Peyer's patch (tissue), 4 donors: ENCODE measurements at regions not wholly inside any gene's neighbourhood (a gene's known extent, or its start where the extent isn't known, plus 50 kb on each side); places are given as distances from the start of the nearest gene placed in this dataset.

Experiments
- DNase-seq, 3 donors: peaks; one replicate each; pipeline ENCODE4 v3.0.0-alpha.2; 2017 to 2019
- H3K27ac ChIP-seq, 4 donors: fragments of 200-600 bp; sonication (generic); one replicate each; pipeline ENCODE4 v1.5.1; 2016 to 2019
- H3K27me3 ChIP-seq, 2 donors: fragments of 200-600 bp; sonication (generic); one replicate each; pipeline ENCODE4 v1.5.1; 2019
- H3K36me3 ChIP-seq, 3 donors: fragments of 200-600 bp; sonication (generic); one replicate each; pipeline ENCODE4 v1.5.1; 2016 to 2019
- H3K4me1 ChIP-seq, 4 donors: fragments of 200-600 bp; sonication (generic); one replicate each; pipeline ENCODE4 v1.5.1; 2016 to 2019
- H3K4me3 ChIP-seq, 4 donors: fragments of 200-600 bp; sonication (generic); 1 replicate in 3 of 4; 2 replicates in 1 of 4; pipeline ENCODE4 v1.5.1; 2016 to 2019; ENCODE audit warnings: mild to moderate bottlenecking in 1 of 4
- H3K9me3 ChIP-seq, 4 donors: fragments of 200-600 bp; sonication (generic); one replicate each; pipeline ENCODE4 v1.5.1; 2016 to 2019; ENCODE audit warnings: mild to moderate bottlenecking in 1 of 4
- CTCF ChIP-seq, 6 experiments: fragments of 450-650 bp in 4 of 6; fragments of 200-600 bp in 2 of 6; sonication (generic) in 1 of 6; IDR thresholded peaks; one replicate each; pipeline ENCODE4 v1.5.1; 2017 to 2019; ENCODE audit warnings: antibody characterized with exemption in 6 of 6, mild to moderate bottlenecking in 3 of 6, moderate library complexity in 1 of 6
- POLR2A ChIP-seq, 2 donors: fragments of 450-650 bp; IDR thresholded peaks; one replicate each; pipeline ENCODE4 v1.5.1; 2017; ENCODE audit warnings: antibody characterized with exemption in 2 of 2, mild to moderate bottlenecking in 2 of 2, moderate library complexity in 2 of 2

GRCh38 chr1:191608367-191608766, 549.9 kb upstream of the RGS18 start:
- no peak for DNase-seq
- no peaks in the 10 kb centered on the region for H3K9me3 ChIP-seq
- H3K27me3 ChIP-seq, result no peaks in the 10 kb centered on the region
- no peak for TF ChIP-seq POLR2A (IDR thresholded peaks at IDR 0.05)
- no peaks in the 10 kb centered on the region for H3K4me1 ChIP-seq
- H3K36me3 ChIP-seq, result no peaks in the 10 kb centered on the region
- H3K4me3 ChIP-seq, result no peak overlapping the region
- no peak overlapping the region for H3K27ac ChIP-seq

- DNase-seq, result no peak
- no peak overlapping the region for H3K4me3 ChIP-seq
- H3K36me3 ChIP-seq, result no peaks in the 10 kb centered on the region
- no peaks in the 10 kb centered on the region for H3K27me3 ChIP-seq
- H3K4me1 ChIP-seq, result no peaks in the 10 kb centered on the region
- H3K27ac ChIP-seq, result no peak overlapping the region
- TF ChIP-seq POLR2A (IDR thresholded peaks at IDR 0.05), result no peak
- TF ChIP-seq CTCF (IDR thresholded peaks at IDR 0.05), result no peak
- H3K9me3 ChIP-seq, result no peaks in the 10 kb centered on the region
These were observed 549.0 kb upstream of the RGS18 start for GRCh38 chr1:191609305-191609704.

- Histone ChIP-seq H3K4me3 (no peak overlapping the region), H3K9me3 (no peaks in the 10 kb centered on the region), H3K27me3 (no peaks in the 10 kb centered on the region), H3K36me3 (no peaks in the 10 kb centered on the region), H3K27ac (no peak overlapping the region), H3K4me1 (no peaks in the 10 kb centered on the region)
- TF ChIP-seq CTCF (IDR thresholded peaks at IDR 0.05) (no peak), POLR2A (IDR thresholded peaks at IDR 0.05) (no peak)
- DNase-seq, result no peak
These were observed 543.0 kb upstream of the RGS18 start for GRCh38 chr1:191615101-191615821.

DNA sequence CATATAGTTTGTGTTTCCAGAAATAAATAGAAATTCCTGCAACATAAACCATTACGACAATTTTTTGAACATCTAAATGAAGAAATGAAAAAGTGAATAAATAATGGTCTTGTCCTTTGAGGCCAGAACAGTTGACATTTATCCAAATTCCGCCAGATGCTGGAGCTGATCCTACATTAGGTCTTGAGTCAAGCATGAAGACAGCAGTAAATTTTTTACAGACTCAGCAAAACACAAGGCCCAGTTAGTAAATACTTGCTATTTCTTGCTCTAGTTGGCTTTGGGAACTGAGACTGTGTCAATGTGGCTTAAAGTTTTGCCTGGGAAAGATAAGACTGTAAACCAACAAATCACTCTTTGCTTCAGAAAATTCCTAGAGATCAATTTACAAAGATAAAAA, 540.1 kb upstream of the RGS18 start:
- Histone ChIP-seq H3K27me3 (no peaks in the 10 kb centered on the region), H3K36me3 (no peaks in the 10 kb centered on the region), H3K9me3 (no peaks in the 10 kb centered on the region), H3K27ac (no peak overlapping the region), H3K4me1 (no peaks in the 10 kb centered on the region), H3K4me3 (no peak overlapping the region)
- DNase-seq, result no peak
- TF ChIP-seq POLR2A (IDR thresholded peaks at IDR 0.05), result no peak
- TF ChIP-seq CTCF (IDR thresholded peaks at IDR 0.05), result no peak

DNA sequence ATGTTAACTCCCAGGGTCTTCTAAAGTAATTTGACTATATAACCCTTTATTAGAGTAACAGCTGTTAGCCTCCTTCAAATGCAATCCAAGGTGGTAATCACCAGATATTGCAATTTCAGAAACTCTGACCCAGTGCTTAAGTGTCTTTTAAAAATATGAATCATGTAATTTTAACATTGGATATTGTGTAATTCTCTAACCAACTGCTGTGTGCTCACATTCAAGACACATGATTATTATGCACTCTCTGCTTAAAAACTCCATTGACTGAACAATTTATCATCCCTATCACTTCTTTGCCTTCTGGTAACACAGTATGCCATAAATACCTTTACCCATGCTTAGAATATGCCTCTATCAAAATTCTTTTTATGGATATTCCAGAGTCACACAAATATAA, 537.4 kb upstream of the RGS18 start:
- Histone ChIP-seq H3K4me1 (no peaks in the 10 kb centered on the region), H3K27me3 (no peaks in the 10 kb centered on the region), H3K27ac (no peak overlapping the region), H3K36me3 (no peaks in the 10 kb centered on the region), H3K4me3 (no peak overlapping the region), H3K9me3 (no peaks in the 10 kb centered on the region)
- TF ChIP-seq CTCF (IDR thresholded peaks at IDR 0.05) (no peak), POLR2A (IDR thresholded peaks at IDR 0.05) (no peak)
- no peak for DNase-seq

DNA sequence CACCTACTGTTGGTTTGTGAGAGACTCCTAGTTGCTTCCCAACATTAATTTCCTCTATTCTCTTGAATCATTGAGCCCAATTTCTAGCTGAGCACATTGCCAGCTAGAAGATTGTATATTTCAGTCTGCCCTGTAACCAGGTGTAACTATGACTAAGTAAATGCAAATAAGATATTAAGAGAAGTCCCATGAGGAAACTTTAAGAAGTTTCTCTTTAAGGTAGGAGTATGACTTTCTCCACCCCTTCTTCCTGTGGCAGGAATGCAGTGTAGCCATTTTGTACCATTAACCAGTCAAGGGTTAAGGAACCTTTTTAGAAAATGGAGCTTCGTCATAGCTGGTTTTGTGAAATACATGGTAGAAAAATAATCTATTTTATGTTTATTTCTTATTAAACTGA, 534.2 kb upstream of the RGS18 start:
- no peak for TF ChIP-seq CTCF (IDR thresholded peaks at IDR 0.05)
- no peak for TF ChIP-seq POLR2A (IDR thresholded peaks at IDR 0.05)
- no peak overlapping the region for H3K27ac ChIP-seq
- no peaks in the 10 kb centered on the region for H3K27me3 ChIP-seq
- no peaks in the 10 kb centered on the region for H3K9me3 ChIP-seq
- no peaks in the 10 kb centered on the region for H3K36me3 ChIP-seq
- no peaks in the 10 kb centered on the region for H3K4me1 ChIP-seq
- H3K4me3 ChIP-seq, result no peak overlapping the region
- no peak for DNase-seq
